Calu3 (cell line): ENCODE measurements at regions not wholly inside any gene's neighbourhood (a gene's known extent, or its start where the extent isn't known, plus 50 kb on each side); places are given as distances from the start of the nearest gene placed in this dataset.

Experiments used
- BruUV-seq: library from RNA; stranded (reverse); fragments of 400-500 nt; replicated peaks from 2 replicates; lab custom pipeline; 2021; lab: Mats Ljungman, UMichigan
- CTCF ChIA-PET: fragments of 300-600 bp; sonication (Branson Sonifier 250); formaldehyde crosslinking; loops from one replicate; lab custom pipeline; 2022; ENCODE audit warnings: antibody characterized with exemption; lab: Charles Lee
- DNase-seq: peaks from one replicate; pipeline ENCODE4 v3.0.0; 2022
- H3K27ac Mint-ChIP-seq: one replicate; pipeline ENCODE4 v1.8.0; 2022; ENCODE audit warnings: mixed read lengths; ENCODE audit not compliant: unreplicated experiment
- H3K27me3 Mint-ChIP-seq: one replicate; pipeline ENCODE4 v1.8.0; 2022; ENCODE audit warnings: mixed read lengths; ENCODE audit not compliant: unreplicated experiment
- H3K36me3 Mint-ChIP-seq: one replicate; pipeline ENCODE4 v1.8.0; 2022; ENCODE audit warnings: mild to moderate bottlenecking, moderate library complexity, mixed read lengths; ENCODE audit not compliant: insufficient read depth, unreplicated experiment
- H3K4me1 Mint-ChIP-seq: one replicate; pipeline ENCODE4 v1.8.0; 2022; ENCODE audit warnings: mild to moderate bottlenecking, low read depth, mixed read lengths; ENCODE audit not compliant: unreplicated experiment
- H3K4me3 Mint-ChIP-seq: one replicate; pipeline ENCODE4 v1.8.0; 2022; ENCODE audit warnings: mild to moderate bottlenecking, low read depth, moderate library complexity, mixed read lengths; ENCODE audit not compliant: unreplicated experiment
- H3K9me3 Mint-ChIP-seq: one replicate; pipeline ENCODE4 v1.8.0; 2022; ENCODE audit warnings: low read depth, mixed read lengths; ENCODE audit not compliant: unreplicated experiment
- intact Hi-C: fragments of 100-400 bp; cut with micrococcal nuclease; formaldehyde crosslinking; loops from one replicate; pipeline ENCODE4 v1.10.0; 2022; ENCODE audit not compliant: unreplicated experiment
- TF ChIP-seq, protein P1 (sequence below): fragments of 200-600 bp; IDR thresholded peaks from one replicate; pipeline ENCODE4 v1.8.0; 2022; ENCODE audit warnings: antibody characterized with exemption; ENCODE audit not compliant: unreplicated experiment

DNA sequence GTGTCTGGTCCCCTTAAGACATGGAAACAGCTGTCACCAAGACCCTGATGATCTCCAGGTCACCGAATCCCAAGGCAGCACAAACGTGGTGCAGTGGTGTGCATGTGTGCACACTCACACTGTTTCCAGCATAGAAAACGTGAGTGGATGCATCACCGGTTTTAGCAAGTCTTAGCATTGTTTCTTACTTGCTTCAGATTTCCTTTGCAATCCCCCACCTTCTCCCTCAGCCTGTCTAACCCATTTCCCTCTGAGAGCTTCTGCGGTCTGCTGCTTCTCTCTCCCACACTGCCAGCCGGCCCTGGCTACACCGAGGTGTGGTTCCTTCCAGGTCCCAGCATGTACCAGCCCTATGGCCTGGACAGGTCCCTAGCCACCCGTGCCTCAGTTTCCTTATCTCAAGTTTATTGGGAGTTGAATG lies 343.4 kb upstream of the HS6ST1 start:
- H3K4me1 Mint-ChIP-seq: no peaks in the 10 kb centered on the region
- H3K4me3 Mint-ChIP-seq: no peak overlapping the region
- no peak for DNase-seq
- TF ChIP-seq, protein P1, sequence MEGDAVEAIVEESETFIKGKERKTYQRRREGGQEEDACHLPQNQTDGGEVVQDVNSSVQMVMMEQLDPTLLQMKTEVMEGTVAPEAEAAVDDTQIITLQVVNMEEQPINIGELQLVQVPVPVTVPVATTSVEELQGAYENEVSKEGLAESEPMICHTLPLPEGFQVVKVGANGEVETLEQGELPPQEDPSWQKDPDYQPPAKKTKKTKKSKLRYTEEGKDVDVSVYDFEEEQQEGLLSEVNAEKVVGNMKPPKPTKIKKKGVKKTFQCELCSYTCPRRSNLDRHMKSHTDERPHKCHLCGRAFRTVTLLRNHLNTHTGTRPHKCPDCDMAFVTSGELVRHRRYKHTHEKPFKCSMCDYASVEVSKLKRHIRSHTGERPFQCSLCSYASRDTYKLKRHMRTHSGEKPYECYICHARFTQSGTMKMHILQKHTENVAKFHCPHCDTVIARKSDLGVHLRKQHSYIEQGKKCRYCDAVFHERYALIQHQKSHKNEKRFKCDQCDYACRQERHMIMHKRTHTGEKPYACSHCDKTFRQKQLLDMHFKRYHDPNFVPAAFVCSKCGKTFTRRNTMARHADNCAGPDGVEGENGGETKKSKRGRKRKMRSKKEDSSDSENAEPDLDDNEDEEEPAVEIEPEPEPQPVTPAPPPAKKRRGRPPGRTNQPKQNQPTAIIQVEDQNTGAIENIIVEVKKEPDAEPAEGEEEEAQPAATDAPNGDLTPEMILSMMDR: no peak
- CTCF ChIA-PET: no interaction called here
- no peaks in the 10 kb centered on the region for H3K36me3 Mint-ChIP-seq
- no TSS peak for BruUV-seq
- intact Hi-C loops: no loop called here
- no peaks in the 10 kb centered on the region for H3K9me3 Mint-ChIP-seq
- no peak overlapping the region for H3K27ac Mint-ChIP-seq
- H3K27me3 Mint-ChIP-seq: peaks cover 77% of the 10 kb centered on the region

DNA sequence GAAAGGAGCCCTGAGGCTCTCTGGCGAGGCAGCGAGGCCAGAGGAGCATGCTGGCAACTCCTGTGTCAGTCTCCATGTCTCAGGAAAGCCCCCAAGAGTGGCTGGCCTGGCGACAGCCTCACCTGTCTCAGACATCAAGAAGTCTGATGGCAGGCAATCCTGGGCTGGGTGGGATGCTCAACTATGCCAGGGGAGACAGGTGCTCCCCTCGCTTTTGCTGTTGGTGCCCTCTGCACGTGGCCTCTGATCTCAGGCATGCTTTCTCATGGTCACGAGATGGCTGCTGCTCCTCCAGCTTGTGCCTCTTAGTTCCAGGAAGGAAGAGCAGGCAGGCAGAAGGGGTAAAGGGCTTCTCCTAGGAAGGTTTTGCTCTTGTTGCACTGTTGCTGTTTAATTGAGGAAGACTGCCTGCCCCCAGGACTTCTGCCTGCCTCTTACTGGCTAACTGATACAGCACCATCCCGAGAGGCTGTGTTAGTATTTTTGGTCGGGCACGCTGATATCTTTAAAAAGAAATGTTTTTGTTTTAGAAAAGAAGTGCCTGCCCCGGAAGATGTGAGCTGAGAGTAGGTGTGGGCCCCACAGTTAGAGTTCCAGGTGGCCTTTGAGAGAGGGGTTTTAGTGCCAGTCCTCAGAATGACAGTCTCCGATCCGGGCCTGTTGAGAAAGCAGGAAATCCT lies 344.8 kb upstream of the HS6ST1 start:
- Mint-ChIP-seq H3K36me3 (no peaks in the 10 kb centered on the region), H3K27me3 (peaks cover 87% of the 10 kb centered on the region), H3K27ac (no peak overlapping the region), H3K9me3 (no peaks in the 10 kb centered on the region), H3K4me3 (no peak overlapping the region), H3K4me1 (no peaks in the 10 kb centered on the region)
- DNase-seq: no peak
- BruUV-seq: no TSS peak
- TF ChIP-seq, protein P1: no peak
- CTCF ChIA-PET: no interaction called here
- intact Hi-C loops: no loop called here

DNA sequence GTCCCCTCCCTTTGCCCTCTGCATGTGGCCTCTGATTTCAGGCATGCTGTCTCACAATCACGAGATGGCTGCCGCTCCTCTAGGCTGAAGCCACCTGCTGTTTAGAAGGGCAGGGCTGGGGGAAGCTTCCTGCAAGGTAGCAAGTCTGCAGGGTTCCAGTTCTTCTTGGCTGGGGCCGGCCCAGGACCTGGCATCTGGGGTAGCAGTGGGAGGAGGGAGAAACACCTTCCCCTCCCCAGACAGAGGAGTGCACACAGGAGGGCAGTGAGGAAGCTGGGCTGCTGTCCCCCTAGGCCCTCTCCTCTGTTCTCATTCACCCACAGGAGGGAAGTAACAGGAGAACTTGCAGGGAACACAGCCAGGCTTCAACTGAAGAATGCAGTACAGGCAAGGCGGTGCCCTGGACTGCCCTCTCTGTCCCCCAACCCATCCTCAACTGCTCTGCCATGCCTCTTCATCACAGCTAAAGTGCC lies 345.9 kb upstream of the HS6ST1 start:
- Mint-ChIP-seq H3K27ac (no peak overlapping the region), H3K4me3 (no peak overlapping the region), H3K27me3 (peaks cover 77% of the 10 kb centered on the region), H3K36me3 (no peaks in the 10 kb centered on the region), H3K4me1 (no peaks in the 10 kb centered on the region), H3K9me3 (no peaks in the 10 kb centered on the region)
- BruUV-seq: no TSS peak
- TF ChIP-seq, protein P1: no peak
- intact Hi-C loops: no loop called here
- DNase-seq: no peak
- CTCF ChIA-PET: no interaction called here

DNA sequence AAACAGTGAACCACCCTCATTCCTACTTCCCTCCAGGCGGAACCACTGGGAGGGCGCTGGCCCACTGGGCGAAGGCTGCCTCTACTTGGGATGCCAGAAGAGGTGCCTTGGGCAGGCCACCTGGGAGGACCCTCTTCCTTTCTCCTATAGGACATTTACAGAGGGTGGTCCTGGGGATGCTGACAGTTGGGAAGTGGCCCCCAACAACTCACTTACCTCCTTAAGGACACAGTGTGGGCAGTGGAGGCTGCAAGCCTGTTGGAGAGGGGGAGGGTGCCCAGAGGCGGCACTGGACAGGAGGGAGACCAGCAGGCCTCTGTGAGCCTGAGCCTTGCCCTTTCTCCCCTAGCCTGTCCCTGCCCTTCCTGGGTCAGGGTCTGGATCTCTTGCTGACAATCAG lies 346.4 kb upstream of the HS6ST1 start:
- no TSS peak for BruUV-seq
- no peak for DNase-seq
- Mint-ChIP-seq H3K9me3 (no peaks in the 10 kb centered on the region), H3K4me1 (no peaks in the 10 kb centered on the region), H3K4me3 (no peak overlapping the region), H3K27me3 (peaks cover 71% of the 10 kb centered on the region), H3K27ac (no peak overlapping the region), H3K36me3 (no peaks in the 10 kb centered on the region)
- TF ChIP-seq, protein P1: no peak
- CTCF ChIA-PET: no interaction called here
- intact Hi-C loops: no loop called here
